Right lobe of liver (tissue), 6 donors: ENCODE measurements at regions not wholly inside any gene's neighbourhood (a gene's known extent, or its start where the extent isn't known, plus 50 kb on each side); places are given as distances from the start of the nearest gene placed in this dataset.
"Not testable (repeated sequence)": the region's sequence is repeated elsewhere in the genome, so short reads cannot be mapped to it uniquely, and the experiment has no call there.

ENCODE experiments used
- ATAC-seq, 4 donors: fragments of 200-7000 bp; cut with Tn5 transposase; one replicate each; pipeline ENCODE4 v1.9.1; 2020; ENCODE audit warnings: mild to moderate bottlenecking in 4 of 4, moderate library complexity in 4 of 4
- DNase-seq, 3 donors: peaks; one replicate each; pipeline ENCODE4 v3.0.0-alpha.2; 2020
- H3K27ac ChIP-seq, 3 donors: fragments of 200-600 bp; one replicate each; pipeline ENCODE4 v1.8.0; 2022
- H3K27me3 ChIP-seq, 2 donors: fragments of 200-600 bp; one replicate each; pipeline ENCODE4 v1.8.0; 2022
- H3K36me3 ChIP-seq, 4 donors: fragments of 200-600 bp; sonication (generic) in 1 of 4; one replicate each; pipeline versions ENCODE4 v1.5.1 to v1.8.0; 2017 to 2022; ENCODE audit warnings: control low read depth in 1 of 4
- H3K4me1 ChIP-seq, 4 donors: fragments of 200-600 bp; sonication (generic) in 1 of 4; one replicate each; pipeline versions ENCODE4 v1.5.1 to v1.8.0; 2017 to 2022; ENCODE audit warnings: control low read depth in 1 of 4
- H3K4me3 ChIP-seq, 3 donors: fragments of 200-600 bp; one replicate each; pipeline ENCODE4 v1.8.0; 2022
- H3K9me3 ChIP-seq, 4 donors: fragments of 200-600 bp; sonication (generic) in 1 of 4; one replicate each; pipeline versions ENCODE4 v1.5.1 to v1.8.0; 2017 to 2022; ENCODE audit warnings: control low read depth in 1 of 4
- CTCF ChIP-seq, 4 donors: fragments of 200-600 bp in 3 of 4; fragments of 450-650 bp in 1 of 4; IDR thresholded peaks; one replicate each; pipeline versions ENCODE4 v1.5.1 to v1.8.0; 2016 to 2022; ENCODE audit warnings: antibody characterized with exemption in 4 of 4, mild to moderate bottlenecking in 2 of 4
- POLR2A ChIP-seq: fragments of 450-650 bp; IDR thresholded peaks from one replicate; pipeline ENCODE4 v1.6.1; 2017; ENCODE audit warnings: antibody characterized with exemption, mild to moderate bottlenecking
- WGBS: methylation state at CpG from one replicate; pipeline ENCODE4 v1.1.6; 2018; ENCODE audit warnings: low coverage, low lambda C conversion rate; ENCODE audit not compliant: insufficient coverage; ENCODE audit errors: missing lambda C conversion rate; 5-methylcytosine and 5-hydroxymethylcytosine counted together
- intact Hi-C, 2 donors: fragments of 100-400 bp; cut with DNase I; formaldehyde crosslinking; loops; one replicate each; pipeline versions ENCODE4 v1.11.2 to v1.14.1; 2022
- donor health status: DM: no; HTN: yes; CAD: no.
- donor health status: DM: no; HTN: no; CAD: no.
- donor health status: DM: no; HTN: no; CAD: no.
- donor health status: DM: no; HTN: yes; CAD: no.
- donor health status: DM: no; HTN: yes; CAD: no.

GRCh38 chr10:80855348-80855971, 317.8 kb downstream of the SH2D4B start:
- Histone ChIP-seq H3K4me3 (no peak overlapping the region), H3K4me1 (peaks cover 0 to 3% (median under 1%) of the 10 kb centered on the region in 4 donors), H3K9me3 (no peaks in the 10 kb centered on the region), H3K27me3 (no peaks in the 10 kb centered on the region), H3K27ac (no peak overlapping the region), H3K36me3 (no peaks in the 10 kb centered on the region)
- intact Hi-C loops, result no loop called here
- DNase-seq, result peak; percentile 29 to 57 (median 53)
- WGBS, result 33% methylated on average over 4 of the region's 5 CpGs
- ATAC-seq, result peak; percentile 83 to 90 (median 87)
- TF ChIP-seq POLR2A, result no peak
- peak; percentile 49 to 65 (median 52) for TF ChIP-seq CTCF (IDR thresholded peaks at IDR 0.05)

DNA sequence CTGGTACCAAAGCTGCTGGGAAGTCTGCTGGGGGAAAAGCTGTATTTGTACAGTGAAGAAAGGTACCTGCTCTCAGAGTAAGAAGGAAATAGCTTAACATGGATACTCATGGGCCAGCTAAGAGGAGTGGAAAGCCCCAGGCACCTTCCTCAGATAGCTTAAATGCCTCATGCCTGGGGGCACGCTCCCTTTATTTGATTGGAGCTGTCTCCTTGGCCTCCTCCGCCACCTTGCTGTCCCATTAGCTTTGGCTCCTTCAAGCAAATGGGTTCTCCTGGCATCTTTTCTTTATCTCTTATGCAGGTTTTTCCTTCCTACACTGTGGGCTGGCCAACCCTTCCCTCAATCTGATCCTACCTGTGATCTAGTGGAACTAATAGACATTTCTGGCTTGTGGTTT, 318.5 kb downstream of the SH2D4B start:
- no peaks in the 10 kb centered on the region for H3K9me3 ChIP-seq
- no peaks in the 10 kb centered on the region for H3K27me3 ChIP-seq
- H3K36me3 ChIP-seq, result no peaks in the 10 kb centered on the region
- H3K4me1 ChIP-seq, result peaks cover 0 to 8% (median 2%) of the 10 kb centered on the region in 4 donors
- no peak for TF ChIP-seq POLR2A
- no peak for TF ChIP-seq CTCF (IDR thresholded peaks at IDR 0.05)
- no peak overlapping the region for H3K4me3 ChIP-seq
- no peak for ATAC-seq
- no peak for DNase-seq
- no peak overlapping the region for H3K27ac ChIP-seq
- intact Hi-C loops, result no loop called here
- 86% methylated on average over 2 of the region's 2 CpGs for WGBS

DNA sequence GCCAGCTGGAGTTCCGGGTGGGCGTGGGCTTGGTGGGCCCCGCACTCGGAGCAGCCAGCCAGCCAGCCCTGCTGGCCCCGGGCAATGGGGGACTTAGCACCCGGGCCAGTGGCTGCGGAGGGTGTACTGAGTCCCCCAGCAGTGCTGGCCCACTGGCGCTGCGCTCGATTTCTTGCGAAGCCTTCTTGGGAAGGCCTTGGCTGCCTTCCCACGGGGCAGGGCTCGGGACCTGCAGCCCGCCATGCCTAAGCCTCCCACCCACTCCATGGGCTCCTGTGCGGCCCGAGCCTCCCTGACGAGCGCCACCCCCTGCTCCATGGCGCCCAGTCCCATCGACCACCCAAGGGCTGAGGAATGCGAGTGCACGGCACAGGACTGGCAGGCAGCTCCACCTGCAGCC, 321.6 kb downstream of the SH2D4B start:
- intact Hi-C loops, H3K27me3 ChIP-seq, H3K4me3 ChIP-seq, H3K9me3 ChIP-seq, ATAC-seq, DNase-seq, H3K4me1 ChIP-seq, H3K36me3 ChIP-seq, H3K27ac ChIP-seq: not testable (repeated sequence)
- no CpG with 5 or more reads among the region's 22 CpGs for WGBS

GRCh38 chr10:80860719-80861118, 323.0 kb downstream of the SH2D4B start:
- H3K4me1 ChIP-seq, result peaks cover 0 to 8% (median 2%) of the 10 kb centered on the region in 4 donors
- H3K36me3 ChIP-seq, result no peaks in the 10 kb centered on the region
- no peaks in the 10 kb centered on the region for H3K9me3 ChIP-seq
- no peaks in the 10 kb centered on the region for H3K27me3 ChIP-seq
- intact Hi-C loops, result no loop called here
- ATAC-seq (peak; percentile 87 to 98 (median 92)), DNase-seq (peak in 1 of 3 donors; percentile 58)
- 27% methylated on average over 1 of the region's 1 CpG for WGBS
- no peak overlapping the region for H3K27ac ChIP-seq
- no peak overlapping the region for H3K4me3 ChIP-seq
- no peak for TF ChIP-seq POLR2A
- TF ChIP-seq CTCF (IDR thresholded peaks at IDR 0.05), result no peak

- Histone ChIP-seq H3K4me1 (peaks cover 0 to 8% (median 2%) of the 10 kb centered on the region in 4 donors), H3K36me3 (no peaks in the 10 kb centered on the region), H3K27me3 (no peaks in the 10 kb centered on the region), H3K4me3 (no peak overlapping the region), H3K27ac (no peak overlapping the region), H3K9me3 (no peaks in the 10 kb centered on the region)
- ATAC-seq (no peak), DNase-seq (no peak)
- TF ChIP-seq CTCF (IDR thresholded peaks at IDR 0.05) (no peak), POLR2A (no peak)
- intact Hi-C loops, result no loop called here
Observed at GRCh38 chr10:80861882-80862281, 324.2 kb downstream of the SH2D4B start.
